ENCODE measurements at regions not wholly inside any gene's neighbourhood (a gene's known extent, or its start where the extent isn't known, plus 50 kb on each side); places are given as distances from the start of the nearest gene placed in this dataset.

- TF ChIP-seq EZH2 (IDR thresholded peaks at IDR 0.05; ENCODE audit: insufficient read depth, poor library complexity, severe bottlenecking) (no peak), EZH2phosphoT487 (IDR thresholded peaks at IDR 0.05; ENCODE audit: insufficient read depth, low read depth) (no peak)
Measured at GRCh38 chr3:176351408-176351807, 845.9 kb downstream of the TBL1XR1 start.
